Eye (tissue), 1 donor: ENCODE measurements at regions not wholly inside any gene's neighbourhood (a gene's known extent, or its start where the extent isn't known, plus 50 kb on each side); places are given as distances from the start of the nearest gene placed in this dataset.
"Not testable (repeated sequence)": the region's sequence is repeated elsewhere in the genome, so short reads cannot be mapped to it uniquely, and the experiment has no call there.

ENCODE experiments used
- DNase-seq: peaks from one replicate; pipeline ENCODE4 v3.0.0-alpha.2; 2015

- no peak for DNase-seq
Measured at GRCh38 chr4:75285837-75286236, 228.4 kb downstream of the RCHY1 start.

GRCh38 chr4:75284831-75285230, 229.4 kb downstream of the RCHY1 start:
- no peak for DNase-seq

GRCh38 chr4:75280461-75280860, 233.7 kb downstream of the RCHY1 start:
- not testable (repeated sequence) for DNase-seq

- DNase-seq = no peak
Measured at GRCh38 chr4:75259306-75259705, 254.9 kb downstream of the RCHY1 start.

GRCh38 chr4:75255261-75255660, 258.9 kb downstream of the RCHY1 start:
- DNase-seq = no peak

- DNase-seq = no peak
Measured at GRCh38 chr4:75254745-75255144, 259.5 kb downstream of the RCHY1 start.

- DNase-seq = not testable (repeated sequence)
Measured at GRCh38 chr4:75253094-75253493, 261.1 kb downstream of the RCHY1 start.

GRCh38 chr4:75251547-75251946, 262.7 kb downstream of the RCHY1 start:
- DNase-seq = no peak

- DNase-seq = no peak
Measured at GRCh38 chr4:75249739-75250138, 264.5 kb downstream of the RCHY1 start.

GRCh38 chr4:75248770-75249407, 265.3 kb downstream of the RCHY1 start:
- no peak for DNase-seq

GRCh38 chr4:75244325-75244724, 269.9 kb downstream of the RCHY1 start:
- no peak for DNase-seq

GRCh38 chr4:75243570-75243969, 270.6 kb downstream of the RCHY1 start:
- no peak for DNase-seq

GRCh38 chr4:75235359-75235951, 278.7 kb downstream of the RCHY1 start:
- no peak for DNase-seq

GRCh38 chr4:75232546-75232945, 281.7 kb downstream of the RCHY1 start:
- DNase-seq = no peak

- DNase-seq = no peak
Measured at GRCh38 chr4:75229806-75230570, 284.2 kb downstream of the RCHY1 start.

GRCh38 chr4:75213480-75213879, 280.6 kb downstream of the PARM1 start:
- no peak for DNase-seq

GRCh38 chr4:75211422-75211821, 278.5 kb downstream of the PARM1 start:
- no peak for DNase-seq

- no peak for DNase-seq
Measured at GRCh38 chr4:75207902-75208301, 275.0 kb downstream of the PARM1 start.

- no peak for DNase-seq
Measured at GRCh38 chr4:75195111-75195510, 262.2 kb downstream of the PARM1 start.

GRCh38 chr4:75194180-75194579, 261.3 kb downstream of the PARM1 start:
- DNase-seq = no peak

GRCh38 chr4:75192182-75192581, 259.3 kb downstream of the PARM1 start:
- DNase-seq = not testable (repeated sequence)

GRCh38 chr4:75189711-75190335, 256.9 kb downstream of the PARM1 start:
- no peak for DNase-seq
